ENCODE measurements at regions not wholly inside any gene's neighbourhood (a gene's known extent, or its start where the extent isn't known, plus 50 kb on each side); places are given as distances from the start of the nearest gene placed in this dataset.

DNA sequence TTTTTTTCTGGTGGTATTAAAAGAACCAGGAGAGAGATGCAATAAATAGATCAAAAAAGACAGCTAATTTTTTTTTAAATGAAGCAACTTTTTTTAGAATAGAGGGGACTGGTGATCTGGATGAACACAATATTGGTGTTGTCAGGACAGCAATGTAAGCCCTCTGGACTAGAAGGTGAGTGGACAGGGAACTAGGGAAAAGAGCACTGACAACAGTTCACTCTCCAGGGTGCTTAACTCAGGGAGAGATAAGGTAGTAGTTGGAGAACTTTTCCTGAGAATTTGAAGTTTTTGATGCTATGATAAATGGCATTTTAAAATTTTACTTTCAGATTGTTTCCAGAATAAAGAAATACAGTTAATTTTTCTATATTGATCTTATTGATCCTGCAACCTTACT, 158.3 kb upstream of the STAC start (continued):
- TF ChIP-seq, protein P1, sequence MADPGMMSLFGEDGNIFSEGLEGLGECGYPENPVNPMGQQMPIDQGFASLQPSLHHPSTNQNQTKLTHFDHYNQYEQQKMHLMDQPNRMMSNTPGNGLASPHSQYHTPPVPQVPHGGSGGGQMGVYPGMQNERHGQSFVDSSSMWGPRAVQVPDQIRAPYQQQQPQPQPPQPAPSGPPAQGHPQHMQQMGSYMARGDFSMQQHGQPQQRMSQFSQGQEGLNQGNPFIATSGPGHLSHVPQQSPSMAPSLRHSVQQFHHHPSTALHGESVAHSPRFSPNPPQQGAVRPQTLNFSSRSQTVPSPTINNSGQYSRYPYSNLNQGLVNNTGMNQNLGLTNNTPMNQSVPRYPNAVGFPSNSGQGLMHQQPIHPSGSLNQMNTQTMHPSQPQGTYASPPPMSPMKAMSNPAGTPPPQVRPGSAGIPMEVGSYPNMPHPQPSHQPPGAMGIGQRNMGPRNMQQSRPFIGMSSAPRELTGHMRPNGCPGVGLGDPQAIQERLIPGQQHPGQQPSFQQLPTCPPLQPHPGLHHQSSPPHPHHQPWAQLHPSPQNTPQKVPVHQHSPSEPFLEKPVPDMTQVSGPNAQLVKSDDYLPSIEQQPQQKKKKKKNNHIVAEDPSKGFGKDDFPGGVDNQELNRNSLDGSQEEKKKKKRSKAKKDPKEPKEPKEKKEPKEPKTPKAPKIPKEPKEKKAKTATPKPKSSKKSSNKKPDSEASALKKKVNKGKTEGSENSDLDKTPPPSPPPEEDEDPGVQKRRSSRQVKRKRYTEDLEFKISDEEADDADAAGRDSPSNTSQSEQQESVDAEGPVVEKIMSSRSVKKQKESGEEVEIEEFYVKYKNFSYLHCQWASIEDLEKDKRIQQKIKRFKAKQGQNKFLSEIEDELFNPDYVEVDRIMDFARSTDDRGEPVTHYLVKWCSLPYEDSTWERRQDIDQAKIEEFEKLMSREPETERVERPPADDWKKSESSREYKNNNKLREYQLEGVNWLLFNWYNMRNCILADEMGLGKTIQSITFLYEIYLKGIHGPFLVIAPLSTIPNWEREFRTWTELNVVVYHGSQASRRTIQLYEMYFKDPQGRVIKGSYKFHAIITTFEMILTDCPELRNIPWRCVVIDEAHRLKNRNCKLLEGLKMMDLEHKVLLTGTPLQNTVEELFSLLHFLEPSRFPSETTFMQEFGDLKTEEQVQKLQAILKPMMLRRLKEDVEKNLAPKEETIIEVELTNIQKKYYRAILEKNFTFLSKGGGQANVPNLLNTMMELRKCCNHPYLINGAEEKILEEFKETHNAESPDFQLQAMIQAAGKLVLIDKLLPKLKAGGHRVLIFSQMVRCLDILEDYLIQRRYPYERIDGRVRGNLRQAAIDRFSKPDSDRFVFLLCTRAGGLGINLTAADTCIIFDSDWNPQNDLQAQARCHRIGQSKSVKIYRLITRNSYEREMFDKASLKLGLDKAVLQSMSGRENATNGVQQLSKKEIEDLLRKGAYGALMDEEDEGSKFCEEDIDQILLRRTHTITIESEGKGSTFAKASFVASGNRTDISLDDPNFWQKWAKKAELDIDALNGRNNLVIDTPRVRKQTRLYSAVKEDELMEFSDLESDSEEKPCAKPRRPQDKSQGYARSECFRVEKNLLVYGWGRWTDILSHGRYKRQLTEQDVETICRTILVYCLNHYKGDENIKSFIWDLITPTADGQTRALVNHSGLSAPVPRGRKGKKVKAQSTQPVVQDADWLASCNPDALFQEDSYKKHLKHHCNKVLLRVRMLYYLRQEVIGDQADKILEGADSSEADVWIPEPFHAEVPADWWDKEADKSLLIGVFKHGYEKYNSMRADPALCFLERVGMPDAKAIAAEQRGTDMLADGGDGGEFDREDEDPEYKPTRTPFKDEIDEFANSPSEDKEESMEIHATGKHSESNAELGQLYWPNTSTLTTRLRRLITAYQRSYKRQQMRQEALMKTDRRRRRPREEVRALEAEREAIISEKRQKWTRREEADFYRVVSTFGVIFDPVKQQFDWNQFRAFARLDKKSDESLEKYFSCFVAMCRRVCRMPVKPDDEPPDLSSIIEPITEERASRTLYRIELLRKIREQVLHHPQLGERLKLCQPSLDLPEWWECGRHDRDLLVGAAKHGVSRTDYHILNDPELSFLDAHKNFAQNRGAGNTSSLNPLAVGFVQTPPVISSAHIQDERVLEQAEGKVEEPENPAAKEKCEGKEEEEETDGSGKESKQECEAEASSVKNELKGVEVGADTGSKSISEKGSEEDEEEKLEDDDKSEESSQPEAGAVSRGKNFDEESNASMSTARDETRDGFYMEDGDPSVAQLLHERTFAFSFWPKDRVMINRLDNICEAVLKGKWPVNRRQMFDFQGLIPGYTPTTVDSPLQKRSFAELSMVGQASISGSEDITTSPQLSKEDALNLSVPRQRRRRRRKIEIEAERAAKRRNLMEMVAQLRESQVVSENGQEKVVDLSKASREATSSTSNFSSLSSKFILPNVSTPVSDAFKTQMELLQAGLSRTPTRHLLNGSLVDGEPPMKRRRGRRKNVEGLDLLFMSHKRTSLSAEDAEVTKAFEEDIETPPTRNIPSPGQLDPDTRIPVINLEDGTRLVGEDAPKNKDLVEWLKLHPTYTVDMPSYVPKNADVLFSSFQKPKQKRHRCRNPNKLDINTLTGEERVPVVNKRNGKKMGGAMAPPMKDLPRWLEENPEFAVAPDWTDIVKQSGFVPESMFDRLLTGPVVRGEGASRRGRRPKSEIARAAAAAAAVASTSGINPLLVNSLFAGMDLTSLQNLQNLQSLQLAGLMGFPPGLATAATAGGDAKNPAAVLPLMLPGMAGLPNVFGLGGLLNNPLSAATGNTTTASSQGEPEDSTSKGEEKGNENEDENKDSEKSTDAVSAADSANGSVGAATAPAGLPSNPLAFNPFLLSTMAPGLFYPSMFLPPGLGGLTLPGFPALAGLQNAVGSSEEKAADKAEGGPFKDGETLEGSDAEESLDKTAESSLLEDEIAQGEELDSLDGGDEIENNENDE (IDR thresholded peaks at IDR 0.05; ENCODE audit: insufficient replicate concordance, low read length): no peak
- TF ChIP-seq RBBP5 (IDR thresholded peaks at IDR 0.05; ENCODE audit: borderline replicate concordance, low read depth, low read length) (no peak), SAP30 (IDR thresholded peaks at IDR 0.05; ENCODE audit: insufficient read depth, insufficient replicate concordance, low read length) (no peak), RAD21 (IDR thresholded peaks at IDR 0.05 in 1 of 2, conservative IDR thresholded peaks at IDR 0.05 in 1 of 2; ENCODE audit: low read depth in 2 of 2, low read length in 2 of 2) (no peak), CHD1 (IDR thresholded peaks at IDR 0.05; ENCODE audit: low read depth, low read length) (no peak), BRCA1 (IDR thresholded peaks at IDR 0.05; ENCODE audit: low read depth, low read length) (no peak), POLR2AphosphoS5 (IDR thresholded peaks at IDR 0.05; ENCODE audit: low read depth, low read length) (no peak)
- TF ChIP-seq, protein P2, sequence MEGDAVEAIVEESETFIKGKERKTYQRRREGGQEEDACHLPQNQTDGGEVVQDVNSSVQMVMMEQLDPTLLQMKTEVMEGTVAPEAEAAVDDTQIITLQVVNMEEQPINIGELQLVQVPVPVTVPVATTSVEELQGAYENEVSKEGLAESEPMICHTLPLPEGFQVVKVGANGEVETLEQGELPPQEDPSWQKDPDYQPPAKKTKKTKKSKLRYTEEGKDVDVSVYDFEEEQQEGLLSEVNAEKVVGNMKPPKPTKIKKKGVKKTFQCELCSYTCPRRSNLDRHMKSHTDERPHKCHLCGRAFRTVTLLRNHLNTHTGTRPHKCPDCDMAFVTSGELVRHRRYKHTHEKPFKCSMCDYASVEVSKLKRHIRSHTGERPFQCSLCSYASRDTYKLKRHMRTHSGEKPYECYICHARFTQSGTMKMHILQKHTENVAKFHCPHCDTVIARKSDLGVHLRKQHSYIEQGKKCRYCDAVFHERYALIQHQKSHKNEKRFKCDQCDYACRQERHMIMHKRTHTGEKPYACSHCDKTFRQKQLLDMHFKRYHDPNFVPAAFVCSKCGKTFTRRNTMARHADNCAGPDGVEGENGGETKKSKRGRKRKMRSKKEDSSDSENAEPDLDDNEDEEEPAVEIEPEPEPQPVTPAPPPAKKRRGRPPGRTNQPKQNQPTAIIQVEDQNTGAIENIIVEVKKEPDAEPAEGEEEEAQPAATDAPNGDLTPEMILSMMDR (IDR thresholded peaks at IDR 0.05; ENCODE audit: control extremely low read depth in 1 of 3, insufficient read depth in 1 of 3, low read depth in 1 of 3, low read length in 3 of 3): no peak

Measured in H1 (cell line).